NB4 (cell line): ENCODE measurements at regions not wholly inside any gene's neighbourhood (a gene's known extent, or its start where the extent isn't known, plus 50 kb on each side); places are given as distances from the start of the nearest gene placed in this dataset.

ENCODE experiments used
- DNase-seq: peaks from one replicate; pipeline ENCODE4 v3.0.0; 2010; ENCODE audit warnings: low read depth
- H3K4me3 ChIP-seq: one replicate; pipeline ENCODE4 v1.5.1; 2011; ENCODE audit warnings: mild to moderate bottlenecking, low read depth, low read length, moderate library complexity
- CTCF ChIP-seq: IDR thresholded peaks from one replicate; pipeline ENCODE4 v1.5.1; 2012; ENCODE audit warnings: low read depth, low read length
- MAX ChIP-seq: IDR thresholded peaks from 2 replicates; pipeline ENCODE4 v1.6.1; 2011; ENCODE audit warnings: low read depth, low read length
- MYC ChIP-seq: IDR thresholded peaks from 2 replicates; pipeline ENCODE4 v1.6.1; 2011; ENCODE audit warnings: low read depth, low read length
- POLR2A ChIP-seq: IDR thresholded peaks from 2 replicates; pipeline ENCODE4 v1.6.1; 2011; ENCODE audit warnings: mild to moderate bottlenecking; ENCODE audit not compliant: insufficient read length; ENCODE audit errors: extremely low read depth

GRCh38 chr11:81655351-81655750 lies 1078.3 kb downstream of the FAM181B start:
- TF ChIP-seq CTCF (no peak), POLR2A (no peak), MYC (no peak), MAX (no peak)
- no peak overlapping the region for H3K4me3 ChIP-seq

GRCh38 chr11:81647374-81647773 lies 1086.3 kb downstream of the FAM181B start:
- TF ChIP-seq POLR2A (no peak), CTCF (no peak), MAX (no peak), MYC (no peak)

More at GRCh38 chr11:81655351-81655750, 1078.3 kb downstream of the FAM181B start:
- no peak for DNase-seq

GRCh38 chr11:81644239-81644840 lies 1089.3 kb downstream of the FAM181B start:
- TF ChIP-seq CTCF (peak; percentile 66), MAX (no peak)
- DNase-seq = peak; percentile 70
- H3K4me3 ChIP-seq = no peak overlapping the region

More at GRCh38 chr11:81647374-81647773, 1086.3 kb downstream of the FAM181B start:
- H3K4me3 ChIP-seq = no peak overlapping the region
- no peak for DNase-seq

GRCh38 chr11:81634483-81634882 lies 1099.2 kb downstream of the FAM181B start:
- no peak overlapping the region for H3K4me3 ChIP-seq
- DNase-seq = no peak
- TF ChIP-seq MAX = no peak
- TF ChIP-seq POLR2A = no peak

GRCh38 chr11:81602508-81602907 lies 1131.2 kb downstream of the FAM181B start:
- no peak overlapping the region for H3K4me3 ChIP-seq
- TF ChIP-seq MYC (no peak), MAX (no peak), CTCF (no peak), POLR2A (no peak)
- DNase-seq = no peak

- TF ChIP-seq MAX (no peak), MYC (no peak), POLR2A (no peak), CTCF (no peak)
- no peak for DNase-seq
- H3K4me3 ChIP-seq = no peak overlapping the region
Measured at GRCh38 chr11:81596704-81597103, 1137.0 kb downstream of the FAM181B start.
